ENCODE measurements at regions not wholly inside any gene's neighbourhood (a gene's known extent, or its start where the extent isn't known, plus 50 kb on each side); places are given as distances from the start of the nearest gene placed in this dataset.

DNA sequence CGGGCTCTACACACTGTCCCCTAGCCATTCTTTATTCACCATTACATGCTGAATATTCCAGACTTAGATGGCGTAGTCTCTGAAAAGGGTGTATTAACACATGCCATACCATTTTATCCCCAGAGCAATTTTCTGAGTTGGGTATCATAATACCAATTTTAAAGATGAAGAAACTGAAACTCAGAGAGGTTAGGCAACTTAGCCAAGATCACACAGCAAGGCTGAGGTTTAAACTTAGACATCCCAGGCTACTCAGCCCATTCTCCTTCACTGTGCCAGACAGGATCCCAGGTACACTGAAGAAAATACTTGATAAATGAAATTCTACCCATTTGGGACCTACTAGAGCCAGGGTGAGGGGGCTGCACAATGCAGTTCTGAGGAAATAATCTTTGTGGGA lies 67.4 kb upstream of the ARHGAP36 start:
- TF ChIP-seq NFIC (IDR thresholded peaks at IDR 0.05) (no peak), RAD21 (IDR thresholded peaks at IDR 0.05; ENCODE audit: low read depth) (no peak), CREB1 (IDR thresholded peaks at IDR 0.05; ENCODE audit: low read depth) (no peak), FOXM1 (IDR thresholded peaks at IDR 0.05; ENCODE audit: borderline replicate concordance, low read depth) (no peak), CEBPB (IDR thresholded peaks at IDR 0.05) (no peak)
